HEK293T (cell line): ENCODE measurements at regions not wholly inside any gene's neighbourhood (a gene's known extent, or its start where the extent isn't known, plus 50 kb on each side); places are given as distances from the start of the nearest gene placed in this dataset.

Source experiments
- BHLHE40 ChIP-seq: fragments of 450-650 bp; IDR thresholded peaks from 2 replicates; pipeline ENCODE4 v1.6.1; 2016; ENCODE audit warnings: mild to moderate bottlenecking, moderate library complexity, borderline replicate concordance
- FOXK2 ChIP-seq: fragments of 450-650 bp; IDR thresholded peaks from 2 replicates; pipeline ENCODE4 v1.6.1; 2016; ENCODE audit warnings: mild to moderate bottlenecking
- FOXM1 ChIP-seq: fragments of 450-650 bp; IDR thresholded peaks from 2 replicates; pipeline ENCODE4 v1.6.1; 2017; ENCODE audit warnings: mild to moderate bottlenecking, borderline replicate concordance
- HDGF ChIP-seq: fragments of 450-650 bp; IDR thresholded peaks from 2 replicates; pipeline ENCODE4 v1.6.1; 2017; ENCODE audit warnings: antibody characterized with exemption, borderline replicate concordance
- L3MBTL2 ChIP-seq: fragments of 450-650 bp; conservative IDR thresholded peaks from 2 replicates; pipeline ENCODE4 v1.6.1; 2016; ENCODE audit warnings: mild to moderate bottlenecking
- SP1 ChIP-seq: fragments of 450-650 bp; IDR thresholded peaks from 2 replicates; pipeline ENCODE4 v1.6.1; 2017
- SUZ12 ChIP-seq: fragments of 450-650 bp; IDR thresholded peaks from 2 replicates; pipeline ENCODE4 v1.6.1; 2016; ENCODE audit warnings: mild to moderate bottlenecking
- TARDBP ChIP-seq: fragments of 450-650 bp; IDR thresholded peaks from 2 replicates; pipeline ENCODE4 v1.6.1; 2016
- ZNF384 ChIP-seq: fragments of 450-650 bp; IDR thresholded peaks from 2 replicates; pipeline ENCODE4 v1.6.1; 2016
- TF ChIP-seq, protein P1 (sequence below): fragments of 450-650 bp; IDR thresholded peaks from 2 replicates; pipeline ENCODE4 v1.6.1; 2016

DNA sequence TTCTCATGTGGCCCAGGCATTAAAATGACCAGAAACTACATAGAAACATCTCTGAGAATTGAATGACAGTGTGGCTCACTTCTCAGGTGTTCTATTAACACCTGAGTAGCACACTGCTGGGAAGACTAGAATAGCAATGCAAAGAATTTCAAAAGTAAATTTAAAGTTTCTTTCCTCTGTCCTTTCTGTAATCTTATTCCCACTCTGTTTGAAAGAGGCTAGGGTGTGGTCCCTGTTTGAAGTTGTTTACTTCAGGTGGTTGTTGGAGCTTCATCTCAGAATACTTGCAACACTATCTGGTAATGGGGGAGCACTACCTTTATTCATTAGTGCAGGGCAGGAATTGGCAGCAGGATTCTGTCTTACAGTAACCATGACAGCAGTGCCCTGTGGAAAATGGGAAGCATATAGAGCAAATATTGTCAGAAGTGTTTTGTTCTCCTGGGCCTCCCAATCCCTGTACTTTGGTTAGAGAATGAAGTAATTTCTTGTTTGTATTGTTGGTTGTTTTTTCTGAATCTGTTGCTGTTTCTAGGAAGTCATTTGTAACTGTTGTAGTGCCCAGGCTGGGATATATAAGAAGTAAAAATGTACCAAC is 1210.2 kb upstream of the ATXN8OS start:
- no peak for TF ChIP-seq L3MBTL2
- TF ChIP-seq TARDBP: no peak
- no peak for TF ChIP-seq BHLHE40
- TF ChIP-seq FOXK2: no peak
- TF ChIP-seq SP1: no peak
- no peak for TF ChIP-seq HDGF
- no peak for TF ChIP-seq ZNF384
- TF ChIP-seq, protein P1, sequence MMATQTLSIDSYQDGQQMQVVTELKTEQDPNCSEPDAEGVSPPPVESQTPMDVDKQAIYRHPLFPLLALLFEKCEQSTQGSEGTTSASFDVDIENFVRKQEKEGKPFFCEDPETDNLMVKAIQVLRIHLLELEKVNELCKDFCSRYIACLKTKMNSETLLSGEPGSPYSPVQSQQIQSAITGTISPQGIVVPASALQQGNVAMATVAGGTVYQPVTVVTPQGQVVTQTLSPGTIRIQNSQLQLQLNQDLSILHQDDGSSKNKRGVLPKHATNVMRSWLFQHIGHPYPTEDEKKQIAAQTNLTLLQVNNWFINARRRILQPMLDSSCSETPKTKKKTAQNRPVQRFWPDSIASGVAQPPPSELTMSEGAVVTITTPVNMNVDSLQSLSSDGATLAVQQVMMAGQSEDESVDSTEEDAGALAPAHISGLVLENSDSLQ: no peak
- TF ChIP-seq SUZ12: no peak
- no peak for TF ChIP-seq FOXM1
